Prostate gland (tissue), 2 donors: ENCODE measurements at regions not wholly inside any gene's neighbourhood (a gene's known extent, or its start where the extent isn't known, plus 50 kb on each side); places are given as distances from the start of the nearest gene placed in this dataset.

Experiments used
- POLR2AphosphoS5 ChIP-seq: sonication (generic); formaldehyde crosslinking; IDR thresholded peaks from one replicate; pipeline ENCODE4 v1.6.1; 2017; ENCODE audit warnings: antibody characterized with exemption
- TF ChIP-seq, protein P1 (sequence below), 4 experiments: fragments of 200-600 bp in 2 of 4; fragments of 450-650 bp in 2 of 4; sonication (generic) in 2 of 4; IDR thresholded peaks; 1 replicate in 3 of 4; 2 replicates in 1 of 4; pipeline ENCODE4 v1.5.1; 2016 to 2019; ENCODE audit warnings: antibody characterized with exemption in 4 of 4, mild to moderate bottlenecking in 2 of 4, moderate library complexity in 2 of 4

DNA sequence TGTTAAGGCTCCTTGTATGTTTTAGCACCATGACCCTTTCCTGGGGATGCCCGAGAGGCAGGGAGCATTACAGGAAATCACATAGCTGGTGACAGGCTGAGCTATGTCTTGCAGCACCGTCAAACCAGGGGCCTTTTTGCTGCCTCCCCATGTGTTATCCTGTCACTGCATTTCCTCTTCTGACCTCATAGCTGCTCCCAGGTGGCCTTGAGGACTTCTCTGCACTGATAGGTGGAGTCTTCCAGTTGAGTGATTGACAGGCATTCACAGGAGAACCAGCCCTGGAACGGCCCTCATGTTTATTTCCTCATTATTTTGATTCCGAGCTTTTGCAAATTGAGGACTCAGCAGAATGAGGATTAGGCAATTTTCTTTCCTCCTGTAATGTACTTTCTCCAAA lies 349.6 kb downstream of the HAPSTR1 start:
- TF ChIP-seq, protein P1, sequence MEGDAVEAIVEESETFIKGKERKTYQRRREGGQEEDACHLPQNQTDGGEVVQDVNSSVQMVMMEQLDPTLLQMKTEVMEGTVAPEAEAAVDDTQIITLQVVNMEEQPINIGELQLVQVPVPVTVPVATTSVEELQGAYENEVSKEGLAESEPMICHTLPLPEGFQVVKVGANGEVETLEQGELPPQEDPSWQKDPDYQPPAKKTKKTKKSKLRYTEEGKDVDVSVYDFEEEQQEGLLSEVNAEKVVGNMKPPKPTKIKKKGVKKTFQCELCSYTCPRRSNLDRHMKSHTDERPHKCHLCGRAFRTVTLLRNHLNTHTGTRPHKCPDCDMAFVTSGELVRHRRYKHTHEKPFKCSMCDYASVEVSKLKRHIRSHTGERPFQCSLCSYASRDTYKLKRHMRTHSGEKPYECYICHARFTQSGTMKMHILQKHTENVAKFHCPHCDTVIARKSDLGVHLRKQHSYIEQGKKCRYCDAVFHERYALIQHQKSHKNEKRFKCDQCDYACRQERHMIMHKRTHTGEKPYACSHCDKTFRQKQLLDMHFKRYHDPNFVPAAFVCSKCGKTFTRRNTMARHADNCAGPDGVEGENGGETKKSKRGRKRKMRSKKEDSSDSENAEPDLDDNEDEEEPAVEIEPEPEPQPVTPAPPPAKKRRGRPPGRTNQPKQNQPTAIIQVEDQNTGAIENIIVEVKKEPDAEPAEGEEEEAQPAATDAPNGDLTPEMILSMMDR (IDR thresholded peaks at IDR 0.05) = no peak
- no peak for TF ChIP-seq POLR2AphosphoS5
